ENCODE measurements at regions not wholly inside any gene's neighbourhood (a gene's known extent, or its start where the extent isn't known, plus 50 kb on each side); places are given as distances from the start of the nearest gene placed in this dataset.

GRCh38 chrX:125736008-125736729, 416.5 kb downstream of the TEX13C start:
- Histone ChIP-seq H3K27me3 (replicated peaks; ENCODE audit: control insufficient read depth, insufficient read depth, low read length) (no peaks in the 10 kb centered on the region), H3K4me3 (ENCODE audit: low read length) (no peak overlapping the region), H3K9me3 (ENCODE audit: control insufficient read depth, low read length) (no peaks in the 10 kb centered on the region), H3K9ac (ENCODE audit: low read length) (no peak overlapping the region), H3K36me3 (ENCODE audit: control insufficient read depth, insufficient read depth, low read length, severe bottlenecking) (no peaks in the 10 kb centered on the region), H3K4me1 (ENCODE audit: control insufficient read depth, insufficient read depth, low read length) (no peaks in the 10 kb centered on the region)
- DNase-seq (ENCODE audit: low read depth), result no peak

GRCh38 chrX:125742811-125743210, 423.1 kb downstream of the TEX13C start:
- Histone ChIP-seq H3K9ac (ENCODE audit: low read length) (no peak overlapping the region), H3K4me1 (ENCODE audit: control insufficient read depth, insufficient read depth, low read length) (no peaks in the 10 kb centered on the region), H3K9me3 (ENCODE audit: control insufficient read depth, low read length) (no peaks in the 10 kb centered on the region), H3K36me3 (ENCODE audit: control insufficient read depth, insufficient read depth, low read length, severe bottlenecking) (no peaks in the 10 kb centered on the region), H3K27me3 (replicated peaks; ENCODE audit: control insufficient read depth, insufficient read depth, low read length) (no peaks in the 10 kb centered on the region), H3K4me3 (ENCODE audit: low read length) (no peak overlapping the region)
- DNase-seq (ENCODE audit: low read depth), result no peak

- no peak for DNase-seq (ENCODE audit: low read depth)
- no peaks in the 10 kb centered on the region for H3K27me3 ChIP-seq (replicated peaks; ENCODE audit: control insufficient read depth, insufficient read depth, low read length)
- H3K4me3 ChIP-seq (ENCODE audit: low read length), result no peak overlapping the region
- H3K36me3 ChIP-seq (ENCODE audit: control insufficient read depth, insufficient read depth, low read length, severe bottlenecking), result no peaks in the 10 kb centered on the region
- H3K9me3 ChIP-seq (ENCODE audit: control insufficient read depth, low read length), result no peaks in the 10 kb centered on the region
- H3K9ac ChIP-seq (ENCODE audit: low read length), result no peak overlapping the region
- no peaks in the 10 kb centered on the region for H3K4me1 ChIP-seq (ENCODE audit: control insufficient read depth, insufficient read depth, low read length)
Observed at GRCh38 chrX:125744914-125745313, 421.2 kb downstream of the DCAF12L2 start.

- Histone ChIP-seq H3K36me3 (ENCODE audit: control insufficient read depth, insufficient read depth, low read length, severe bottlenecking) (no peaks in the 10 kb centered on the region), H3K9ac (ENCODE audit: low read length) (no peak overlapping the region), H3K9me3 (ENCODE audit: control insufficient read depth, low read length) (peaks cover 4% of the 10 kb centered on the region), H3K27me3 (replicated peaks; ENCODE audit: control insufficient read depth, insufficient read depth, low read length) (no peaks in the 10 kb centered on the region), H3K4me3 (ENCODE audit: low read length) (peak overlapping the region; percentile 71), H3K4me1 (ENCODE audit: control insufficient read depth, insufficient read depth, low read length) (no peaks in the 10 kb centered on the region)
- no peak for DNase-seq (ENCODE audit: low read depth)
Observed at GRCh38 chrX:125757794-125758564, 408.1 kb downstream of the DCAF12L2 start.

GRCh38 chrX:125758819-125759218, 407.3 kb downstream of the DCAF12L2 start:
- H3K9me3 ChIP-seq (ENCODE audit: control insufficient read depth, low read length), result peaks cover 13% of the 10 kb centered on the region
- no peaks in the 10 kb centered on the region for H3K27me3 ChIP-seq (replicated peaks; ENCODE audit: control insufficient read depth, insufficient read depth, low read length)

GRCh38 chrX:125762954-125763353, 403.1 kb downstream of the DCAF12L2 start:
- Histone ChIP-seq H3K36me3 (ENCODE audit: control insufficient read depth, insufficient read depth, low read length, severe bottlenecking) (no peaks in the 10 kb centered on the region), H3K4me3 (ENCODE audit: low read length) (no peak overlapping the region), H3K9ac (ENCODE audit: low read length) (no peak overlapping the region), H3K4me1 (ENCODE audit: control insufficient read depth, insufficient read depth, low read length) (no peaks in the 10 kb centered on the region), H3K9me3 (ENCODE audit: control insufficient read depth, low read length) (peaks cover 17% of the 10 kb centered on the region), H3K27me3 (replicated peaks; ENCODE audit: control insufficient read depth, insufficient read depth, low read length) (no peaks in the 10 kb centered on the region)
- DNase-seq (ENCODE audit: low read depth), result no peak

More at GRCh38 chrX:125758819-125759218, 407.3 kb downstream of the DCAF12L2 start:
- no peaks in the 10 kb centered on the region for H3K36me3 ChIP-seq (ENCODE audit: control insufficient read depth, insufficient read depth, low read length, severe bottlenecking)
- no peak overlapping the region for H3K9ac ChIP-seq (ENCODE audit: low read length)
- no peak for DNase-seq (ENCODE audit: low read depth)
- H3K4me3 ChIP-seq (ENCODE audit: low read length), result no peak overlapping the region
- no peaks in the 10 kb centered on the region for H3K4me1 ChIP-seq (ENCODE audit: control insufficient read depth, insufficient read depth, low read length)

GRCh38 chrX:125765347-125765746, 400.7 kb downstream of the DCAF12L2 start:
- Histone ChIP-seq H3K4me3 (ENCODE audit: low read length) (no peak overlapping the region), H3K27me3 (replicated peaks; ENCODE audit: control insufficient read depth, insufficient read depth, low read length) (no peaks in the 10 kb centered on the region), H3K9me3 (ENCODE audit: control insufficient read depth, low read length) (peaks cover 17% of the 10 kb centered on the region), H3K36me3 (ENCODE audit: control insufficient read depth, insufficient read depth, low read length, severe bottlenecking) (no peaks in the 10 kb centered on the region), H3K9ac (ENCODE audit: low read length) (no peak overlapping the region), H3K4me1 (ENCODE audit: control insufficient read depth, insufficient read depth, low read length) (no peaks in the 10 kb centered on the region)
- no peak for DNase-seq (ENCODE audit: low read depth)

GRCh38 chrX:125769628-125770027, 396.5 kb downstream of the DCAF12L2 start:
- Histone ChIP-seq H3K9me3 (ENCODE audit: control insufficient read depth, low read length) (no peaks in the 10 kb centered on the region), H3K27me3 (replicated peaks; ENCODE audit: control insufficient read depth, insufficient read depth, low read length) (no peaks in the 10 kb centered on the region), H3K4me1 (ENCODE audit: control insufficient read depth, insufficient read depth, low read length) (no peaks in the 10 kb centered on the region), H3K36me3 (ENCODE audit: control insufficient read depth, insufficient read depth, low read length, severe bottlenecking) (no peaks in the 10 kb centered on the region), H3K9ac (ENCODE audit: low read length) (no peak overlapping the region), H3K4me3 (ENCODE audit: low read length) (no peak overlapping the region)
- DNase-seq (ENCODE audit: low read depth), result no peak

- no peak for DNase-seq (ENCODE audit: low read depth)
- Histone ChIP-seq H3K4me1 (ENCODE audit: control insufficient read depth, insufficient read depth, low read length) (no peaks in the 10 kb centered on the region), H3K4me3 (ENCODE audit: low read length) (no peak overlapping the region), H3K36me3 (ENCODE audit: control insufficient read depth, insufficient read depth, low read length, severe bottlenecking) (no peaks in the 10 kb centered on the region), H3K9me3 (ENCODE audit: control insufficient read depth, low read length) (no peaks in the 10 kb centered on the region), H3K9ac (ENCODE audit: low read length) (no peak overlapping the region), H3K27me3 (replicated peaks; ENCODE audit: control insufficient read depth, insufficient read depth, low read length) (no peaks in the 10 kb centered on the region)
Observed at GRCh38 chrX:125778261-125778660, 387.8 kb downstream of the DCAF12L2 start.

GRCh38 chrX:125782184-125782583, 383.9 kb downstream of the DCAF12L2 start:
- Histone ChIP-seq H3K9ac (ENCODE audit: low read length) (no peak overlapping the region), H3K27me3 (replicated peaks; ENCODE audit: control insufficient read depth, insufficient read depth, low read length) (no peaks in the 10 kb centered on the region), H3K36me3 (ENCODE audit: control insufficient read depth, insufficient read depth, low read length, severe bottlenecking) (no peaks in the 10 kb centered on the region), H3K4me3 (ENCODE audit: low read length) (no peak overlapping the region), H3K9me3 (ENCODE audit: control insufficient read depth, low read length) (no peaks in the 10 kb centered on the region), H3K4me1 (ENCODE audit: control insufficient read depth, insufficient read depth, low read length) (no peaks in the 10 kb centered on the region)
- DNase-seq (ENCODE audit: low read depth), result no peak

- DNase-seq (ENCODE audit: low read depth), result no peak
- no peaks in the 10 kb centered on the region for H3K4me1 ChIP-seq (ENCODE audit: control insufficient read depth, insufficient read depth, low read length)
- H3K9ac ChIP-seq (ENCODE audit: low read length), result no peak overlapping the region
- no peaks in the 10 kb centered on the region for H3K27me3 ChIP-seq (replicated peaks; ENCODE audit: control insufficient read depth, insufficient read depth, low read length)
- peaks cover 7% of the 10 kb centered on the region for H3K9me3 ChIP-seq (ENCODE audit: control insufficient read depth, low read length)
- H3K4me3 ChIP-seq (ENCODE audit: low read length), result no peak overlapping the region
- H3K36me3 ChIP-seq (ENCODE audit: control insufficient read depth, insufficient read depth, low read length, severe bottlenecking), result no peaks in the 10 kb centered on the region
Observed at GRCh38 chrX:125786316-125786715, 379.8 kb downstream of the DCAF12L2 start.

Data from adipocyte (in vitro differentiated cells).